ENCODE measurements at regions not wholly inside any gene's neighbourhood (a gene's known extent, or its start where the extent isn't known, plus 50 kb on each side); places are given as distances from the start of the nearest gene placed in this dataset.
"Not testable (repeated sequence)": the region's sequence is repeated elsewhere in the genome, so short reads cannot be mapped to it uniquely, and the experiment has no call there.

DNA sequence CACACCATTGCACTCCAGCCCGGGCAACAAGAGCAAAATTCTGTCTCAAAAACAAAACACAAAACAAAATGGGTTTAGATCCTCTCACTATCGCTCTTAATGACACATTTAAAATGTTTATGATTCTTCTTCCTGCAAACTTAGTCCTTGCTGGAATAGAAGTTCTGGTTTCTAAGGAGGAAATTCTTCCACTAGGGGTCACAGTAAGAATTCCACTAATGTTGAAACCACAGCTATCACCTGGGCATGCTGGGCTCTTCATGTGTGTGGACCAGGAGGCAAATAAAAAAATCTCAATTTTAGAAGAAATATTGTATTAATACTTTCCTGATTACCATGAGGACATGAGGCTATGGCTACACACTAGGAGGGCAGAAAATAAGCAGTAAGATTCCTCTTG lies 915.8 kb downstream of the TYW1 start:
- no peak overlapping the region for H3K4ac ChIP-seq (ENCODE audit: low read depth, low read length)
- H4K8ac ChIP-seq (ENCODE audit: low read depth, low read length): no peak overlapping the region
- no CpG with 5 or more reads among the region's 2 CpGs for WGBS (ENCODE audit: extremely low coverage, insufficient coverage, low lambda C conversion rate)
- no peak overlapping the region for H3K18ac ChIP-seq (ENCODE audit: low read length)
- H2AK5ac ChIP-seq (ENCODE audit: low read length): no peak overlapping the region
- H3K27me3 ChIP-seq (ENCODE audit: insufficient read depth, low read length, poor library complexity): no peaks in the 10 kb centered on the region
- no peak overlapping the region for H3K4me3 ChIP-seq (ENCODE audit: low read length)
- no peak overlapping the region for H2BK15ac ChIP-seq (replicated peaks; ENCODE audit: low read depth)
- no peaks in the 10 kb centered on the region for H3K79me2 ChIP-seq (ENCODE audit: control insufficient read depth, insufficient read depth, low read length)
- no peak overlapping the region for H3K23ac ChIP-seq (ENCODE audit: low read length)
- H3K9ac ChIP-seq (ENCODE audit: low read length): no peak overlapping the region
- H2BK5ac ChIP-seq (ENCODE audit: low read length): no peak overlapping the region
- H4K5ac ChIP-seq (ENCODE audit: low read length): no peak overlapping the region
- H3K36me3 ChIP-seq (ENCODE audit: control insufficient read depth, insufficient read depth, low read length): no peaks in the 10 kb centered on the region
- no peaks in the 10 kb centered on the region for H3K4me1 ChIP-seq (ENCODE audit: control insufficient read depth, low read depth, low read length)
- DNase-seq: no peak
- H2BK120ac ChIP-seq (ENCODE audit: low read depth, low read length): no peak overlapping the region
- H3K56ac ChIP-seq (ENCODE audit: low read length): no peak overlapping the region
- H3K79me1 ChIP-seq (ENCODE audit: low read length): no peaks in the 10 kb centered on the region
- H3K27ac ChIP-seq (ENCODE audit: low read depth, low read length): no peak overlapping the region
- no peak overlapping the region for H3K4me2 ChIP-seq (ENCODE audit: low read length)

DNA sequence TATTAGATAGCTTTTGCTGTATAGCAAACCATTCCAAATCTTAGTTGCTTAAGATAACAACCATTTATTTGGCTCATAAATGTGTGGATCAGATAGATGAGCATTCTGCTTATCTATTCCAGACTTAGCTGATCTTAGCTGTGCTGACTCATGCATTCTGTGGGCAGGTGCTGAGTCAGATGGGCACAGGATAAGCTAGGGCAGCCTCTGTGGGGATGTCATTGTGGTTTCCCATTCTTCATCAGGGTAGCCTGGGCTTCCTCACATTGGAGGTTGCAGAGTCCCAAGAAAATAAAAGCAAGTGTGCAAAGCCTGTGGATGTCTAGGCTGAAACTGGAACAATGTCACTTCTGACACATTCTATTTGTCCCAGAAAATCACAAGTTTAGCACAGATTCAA lies 917.0 kb downstream of the TYW1 start:
- H3K4ac ChIP-seq (ENCODE audit: low read depth, low read length): no peak overlapping the region
- no peaks in the 10 kb centered on the region for H3K79me1 ChIP-seq (ENCODE audit: low read length)
- H3K23ac ChIP-seq (ENCODE audit: low read length): no peak overlapping the region
- no peaks in the 10 kb centered on the region for H3K27me3 ChIP-seq (ENCODE audit: insufficient read depth, low read length, poor library complexity)
- no peaks in the 10 kb centered on the region for H3K36me3 ChIP-seq (ENCODE audit: control insufficient read depth, insufficient read depth, low read length)
- no peak overlapping the region for H4K8ac ChIP-seq (ENCODE audit: low read depth, low read length)
- no peak overlapping the region for H3K18ac ChIP-seq (ENCODE audit: low read length)
- no peak overlapping the region for H2AK5ac ChIP-seq (ENCODE audit: low read length)
- no peak overlapping the region for H3K56ac ChIP-seq (ENCODE audit: low read length)
- H3K27ac ChIP-seq (ENCODE audit: low read depth, low read length): no peak overlapping the region
- no peak overlapping the region for H2BK15ac ChIP-seq (replicated peaks; ENCODE audit: low read depth)
- DNase-seq: peak; percentile 36
- H3K4me2 ChIP-seq (ENCODE audit: low read length): no peak overlapping the region
- H4K5ac ChIP-seq (ENCODE audit: low read length): no peak overlapping the region
- H2BK5ac ChIP-seq (ENCODE audit: low read length): no peak overlapping the region
- H2BK120ac ChIP-seq (ENCODE audit: low read depth, low read length): no peak overlapping the region
- H3K9ac ChIP-seq (ENCODE audit: low read length): no peak overlapping the region
- H3K4me3 ChIP-seq (ENCODE audit: low read length): no peak overlapping the region
- H3K4me1 ChIP-seq (ENCODE audit: control insufficient read depth, low read depth, low read length): no peaks in the 10 kb centered on the region
- H3K79me2 ChIP-seq (ENCODE audit: control insufficient read depth, insufficient read depth, low read length): no peaks in the 10 kb centered on the region

DNA sequence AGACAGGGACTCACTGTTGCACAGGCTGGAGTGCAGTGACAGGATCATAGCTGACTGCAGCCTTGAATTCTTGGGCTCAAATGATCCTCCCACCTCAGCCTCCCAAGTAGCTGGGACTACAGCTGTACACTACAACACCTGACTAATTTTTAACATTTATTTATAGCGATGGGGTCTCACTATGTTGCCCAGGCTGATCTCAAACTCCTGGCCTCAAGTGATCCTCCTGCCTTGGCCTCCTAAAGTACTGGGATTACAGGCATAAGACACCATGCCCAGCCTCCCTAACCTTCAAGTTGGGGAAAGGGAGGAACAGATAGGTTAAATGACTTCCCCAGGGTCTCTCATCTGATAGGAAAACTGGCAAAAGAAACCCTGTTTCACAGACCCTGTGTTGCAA lies 919.5 kb downstream of the TYW1 start:
- not testable (repeated sequence) for H4K5ac ChIP-seq (ENCODE audit: low read length); H3K27ac ChIP-seq (ENCODE audit: low read depth, low read length); H3K27me3 ChIP-seq (ENCODE audit: insufficient read depth, low read length, poor library complexity); H4K8ac ChIP-seq (ENCODE audit: low read depth, low read length); H3K9ac ChIP-seq (ENCODE audit: low read length); H3K4me3 ChIP-seq (ENCODE audit: low read length); H3K79me2 ChIP-seq (ENCODE audit: control insufficient read depth, insufficient read depth, low read length); H3K18ac ChIP-seq (ENCODE audit: low read length); H2BK120ac ChIP-seq (ENCODE audit: low read depth, low read length); H3K4ac ChIP-seq (ENCODE audit: low read depth, low read length); H2AK5ac ChIP-seq (ENCODE audit: low read length); H3K23ac ChIP-seq (ENCODE audit: low read length); H2BK5ac ChIP-seq (ENCODE audit: low read length); H2BK15ac ChIP-seq (replicated peaks; ENCODE audit: low read depth); H3K36me3 ChIP-seq (ENCODE audit: control insufficient read depth, insufficient read depth, low read length); H3K4me2 ChIP-seq (ENCODE audit: low read length); DNase-seq; H3K79me1 ChIP-seq (ENCODE audit: low read length); H3K56ac ChIP-seq (ENCODE audit: low read length); H3K4me1 ChIP-seq (ENCODE audit: control insufficient read depth, low read depth, low read length)
- whole genome bisulfite sequencing (ENCODE audit: extremely low coverage, insufficient coverage, low lambda C conversion rate): no CpG with 5 or more reads among the region's 1 CpG

DNA sequence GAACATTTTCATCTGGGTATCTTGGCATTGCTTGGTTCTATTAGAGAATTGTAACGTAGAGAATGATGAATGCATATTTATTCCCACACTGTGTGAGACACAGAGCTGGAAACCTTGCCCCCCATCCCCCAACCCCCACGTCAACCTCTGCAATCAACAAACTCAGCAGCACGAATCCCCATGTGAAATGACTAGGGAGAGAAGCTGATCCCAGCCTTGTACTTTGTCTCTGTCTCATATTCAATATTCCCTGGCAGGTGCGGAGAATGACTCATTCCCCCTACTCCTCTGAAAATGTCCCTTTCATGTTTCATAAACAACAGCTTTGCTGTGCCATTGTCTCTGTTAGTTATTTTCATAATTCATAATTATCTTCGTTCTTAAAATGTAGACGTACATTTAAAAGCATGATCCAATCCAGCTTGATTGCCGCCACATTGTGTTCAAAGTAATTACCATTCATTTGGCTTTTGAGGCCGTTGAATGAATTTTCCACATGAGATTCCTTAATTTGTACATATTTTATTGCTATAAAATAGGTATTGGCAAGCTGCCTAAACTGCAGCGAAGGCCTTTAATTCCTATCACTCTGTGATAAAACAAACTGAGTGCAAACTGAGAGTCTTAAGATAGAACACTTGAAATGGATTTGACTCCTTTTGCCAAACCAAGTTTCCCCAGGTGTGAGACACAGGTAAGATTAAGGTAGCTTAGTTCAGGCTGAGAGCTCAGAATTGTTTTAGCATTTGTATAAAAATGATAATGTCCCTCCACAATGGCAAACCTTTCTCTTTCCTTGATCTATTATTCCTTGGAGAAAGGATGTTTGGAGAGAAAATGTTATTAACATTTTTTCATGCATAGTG lies 920.2 kb downstream of the TYW1 start:
- H3K18ac ChIP-seq (ENCODE audit: low read length): no peak overlapping the region
- no peak overlapping the region for H2BK120ac ChIP-seq (ENCODE audit: low read depth, low read length)
- no peak overlapping the region for H2BK5ac ChIP-seq (ENCODE audit: low read length)
- H3K23ac ChIP-seq (ENCODE audit: low read length): no peak overlapping the region
- peak; percentile 38 for DNase-seq
- no peaks in the 10 kb centered on the region for H3K36me3 ChIP-seq (ENCODE audit: control insufficient read depth, insufficient read depth, low read length)
- H3K4ac ChIP-seq (ENCODE audit: low read depth, low read length): no peak overlapping the region
- H4K8ac ChIP-seq (ENCODE audit: low read depth, low read length): no peak overlapping the region
- no peak overlapping the region for H3K4me2 ChIP-seq (ENCODE audit: low read length)
- H2BK15ac ChIP-seq (replicated peaks; ENCODE audit: low read depth): no peak overlapping the region
- H3K4me1 ChIP-seq (ENCODE audit: control insufficient read depth, low read depth, low read length): no peaks in the 10 kb centered on the region
- no CpG with 5 or more reads among the region's 9 CpGs for WGBS (ENCODE audit: extremely low coverage, insufficient coverage, low lambda C conversion rate)
- no peaks in the 10 kb centered on the region for H3K79me2 ChIP-seq (ENCODE audit: control insufficient read depth, insufficient read depth, low read length)
- no peak overlapping the region for H3K4me3 ChIP-seq (ENCODE audit: low read length)
- H3K9ac ChIP-seq (ENCODE audit: low read length): no peak overlapping the region
- H2AK5ac ChIP-seq (ENCODE audit: low read length): no peak overlapping the region
- no peak overlapping the region for H3K56ac ChIP-seq (ENCODE audit: low read length)
- no peak overlapping the region for H4K5ac ChIP-seq (ENCODE audit: low read length)
- no peaks in the 10 kb centered on the region for H3K27me3 ChIP-seq (ENCODE audit: insufficient read depth, low read length, poor library complexity)
- no peak overlapping the region for H3K27ac ChIP-seq (ENCODE audit: low read depth, low read length)
- H3K79me1 ChIP-seq (ENCODE audit: low read length): no peaks in the 10 kb centered on the region

DNA sequence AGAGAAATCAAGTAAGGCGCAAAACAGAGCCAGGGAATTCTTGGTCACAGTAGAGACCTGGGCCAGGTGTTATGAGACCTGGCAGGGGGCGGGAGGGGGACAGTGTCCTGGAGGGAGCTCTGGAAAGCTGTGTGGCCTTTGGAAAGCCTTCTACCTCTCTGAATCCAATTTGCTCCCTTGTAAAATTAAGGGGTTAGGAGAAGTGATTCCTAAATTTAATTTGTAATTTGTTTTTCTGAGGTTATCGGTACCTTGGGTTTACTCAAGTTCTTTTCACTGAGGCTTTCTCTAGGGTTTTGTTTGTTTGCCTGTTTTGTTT lies 920.8 kb downstream of the TYW1 start:
- H3K56ac ChIP-seq (ENCODE audit: low read length): no peak overlapping the region
- H3K27me3 ChIP-seq (ENCODE audit: insufficient read depth, low read length, poor library complexity): no peaks in the 10 kb centered on the region
- no peaks in the 10 kb centered on the region for H3K4me1 ChIP-seq (ENCODE audit: control insufficient read depth, low read depth, low read length)
- no peak overlapping the region for H3K4me2 ChIP-seq (ENCODE audit: low read length)
- no peak overlapping the region for H2BK15ac ChIP-seq (replicated peaks; ENCODE audit: low read depth)
- H3K23ac ChIP-seq (ENCODE audit: low read length): no peak overlapping the region
- H2AK5ac ChIP-seq (ENCODE audit: low read length): no peak overlapping the region
- H3K36me3 ChIP-seq (ENCODE audit: control insufficient read depth, insufficient read depth, low read length): no peaks in the 10 kb centered on the region
- WGBS (ENCODE audit: extremely low coverage, insufficient coverage, low lambda C conversion rate): no CpG with 5 or more reads among the region's 3 CpGs
- H2BK120ac ChIP-seq (ENCODE audit: low read depth, low read length): no peak overlapping the region
- no peak overlapping the region for H2BK5ac ChIP-seq (ENCODE audit: low read length)
- no peak overlapping the region for H4K8ac ChIP-seq (ENCODE audit: low read depth, low read length)
- no peak overlapping the region for H3K27ac ChIP-seq (ENCODE audit: low read depth, low read length)
- DNase-seq: peak; percentile 24
- H3K9ac ChIP-seq (ENCODE audit: low read length): no peak overlapping the region
- no peak overlapping the region for H3K4ac ChIP-seq (ENCODE audit: low read depth, low read length)
- no peak overlapping the region for H4K5ac ChIP-seq (ENCODE audit: low read length)
- H3K4me3 ChIP-seq (ENCODE audit: low read length): no peak overlapping the region
- no peaks in the 10 kb centered on the region for H3K79me1 ChIP-seq (ENCODE audit: low read length)
- H3K79me2 ChIP-seq (ENCODE audit: control insufficient read depth, insufficient read depth, low read length): no peaks in the 10 kb centered on the region
- H3K18ac ChIP-seq (ENCODE audit: low read length): no peak overlapping the region

DNA sequence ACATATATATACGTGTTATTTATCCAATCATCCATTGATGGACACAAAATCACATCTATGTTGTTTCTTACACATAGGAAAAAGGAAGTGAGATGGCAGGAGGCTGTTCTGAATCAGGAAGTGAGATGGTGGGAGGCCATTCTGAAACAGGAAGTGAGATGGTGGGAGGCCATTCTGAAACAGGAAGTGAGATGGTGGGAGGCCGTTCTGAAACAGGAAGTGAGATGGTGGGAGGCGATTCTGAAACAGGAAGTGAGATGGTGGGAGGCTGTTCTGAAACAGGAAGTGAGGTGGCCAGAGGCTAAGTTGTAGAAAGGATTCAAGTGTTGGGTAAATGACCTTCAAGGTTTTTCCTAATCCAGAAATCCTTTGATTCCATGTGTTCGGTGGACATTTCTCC lies 921.5 kb downstream of the TYW1 start:
- Histone ChIP-seq H2BK15ac (replicated peaks; ENCODE audit: low read depth) (no peak overlapping the region), H3K9ac (ENCODE audit: low read length) (no peak overlapping the region), H3K23ac (ENCODE audit: low read length) (no peak overlapping the region), H3K27ac (ENCODE audit: low read depth, low read length) (no peak overlapping the region), H3K4ac (ENCODE audit: low read depth, low read length) (no peak overlapping the region), H3K4me2 (ENCODE audit: low read length) (no peak overlapping the region), H3K18ac (ENCODE audit: low read length) (no peak overlapping the region), H2AK5ac (ENCODE audit: low read length) (no peak overlapping the region), H3K36me3 (ENCODE audit: control insufficient read depth, insufficient read depth, low read length) (no peaks in the 10 kb centered on the region), H3K4me1 (ENCODE audit: control insufficient read depth, low read depth, low read length) (no peaks in the 10 kb centered on the region), H3K79me1 (ENCODE audit: low read length) (no peaks in the 10 kb centered on the region), H3K27me3 (ENCODE audit: insufficient read depth, low read length, poor library complexity) (no peaks in the 10 kb centered on the region), H4K8ac (ENCODE audit: low read depth, low read length) (no peak overlapping the region), H3K79me2 (ENCODE audit: control insufficient read depth, insufficient read depth, low read length) (no peaks in the 10 kb centered on the region), H4K5ac (ENCODE audit: low read length) (no peak overlapping the region), H2BK5ac (ENCODE audit: low read length) (no peak overlapping the region), H2BK120ac (ENCODE audit: low read depth, low read length) (no peak overlapping the region), H3K4me3 (ENCODE audit: low read length) (no peak overlapping the region), H3K56ac (ENCODE audit: low read length) (no peak overlapping the region)
- no CpG with 5 or more reads among the region's 4 CpGs for WGBS (ENCODE audit: extremely low coverage, insufficient coverage, low lambda C conversion rate)
- peak; percentile 55 for DNase-seq
